HFFc6 (cell line): ENCODE measurements at regions not wholly inside any gene's neighbourhood (a gene's known extent, or its start where the extent isn't known, plus 50 kb on each side); places are given as distances from the start of the nearest gene placed in this dataset.

ENCODE experiments used
- DNase-seq: peaks from one replicate; pipeline ENCODE4 v3.0.0-alpha.2; 2018
- H3K27ac Mint-ChIP-seq: 2 replicates; pipeline ENCODE4 v1.8.0; 2020; ENCODE audit warnings: mild to moderate bottlenecking, mixed read lengths
- H3K27me3 Mint-ChIP-seq: 2 replicates; pipeline ENCODE4 v1.8.0; 2021; ENCODE audit warnings: mild to moderate bottlenecking, moderate library complexity, mixed read lengths; ENCODE audit not compliant: insufficient read depth
- H3K36me3 Mint-ChIP-seq: 2 replicates; pipeline ENCODE4 v1.8.0; 2021; ENCODE audit warnings: low read depth, mixed read lengths
- H3K4me1 Mint-ChIP-seq: 2 replicates; pipeline ENCODE4 v1.8.0; 2020; ENCODE audit warnings: low read depth, mixed read lengths
- H3K4me3 Mint-ChIP-seq: 2 replicates; pipeline ENCODE4 v1.8.0; 2020; ENCODE audit warnings: mild to moderate bottlenecking, moderate library complexity, mixed read lengths
- H3K9me3 Mint-ChIP-seq: 2 replicates; pipeline ENCODE4 v1.8.0; 2020; ENCODE audit warnings: mild to moderate bottlenecking, mixed read lengths
- TF ChIP-seq, protein P1 (sequence below): fragments of 200-600 bp; sonication (generic); IDR thresholded peaks from 2 replicates; pipeline ENCODE4 v1.5.0; 2021; ENCODE audit warnings: antibody characterized with exemption, mild to moderate bottlenecking

DNA sequence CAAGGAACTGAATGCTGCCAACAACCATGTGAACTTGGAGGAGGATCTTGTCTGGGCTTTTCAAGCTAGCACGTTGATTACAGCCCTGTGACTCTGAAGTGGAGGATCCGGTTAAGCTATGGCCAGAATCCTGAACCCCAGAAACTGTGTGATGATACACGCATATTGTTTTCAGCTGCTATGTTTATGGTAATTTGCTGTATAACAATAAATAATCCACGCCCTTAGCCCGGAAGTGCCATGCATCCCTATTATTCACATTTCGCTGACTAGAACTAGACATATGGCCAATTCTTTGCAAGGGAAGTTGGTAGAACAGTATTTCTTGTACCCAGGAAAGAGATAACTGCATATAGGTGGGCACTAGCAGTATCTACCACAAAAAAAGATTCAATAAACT is 510.8 kb upstream of the BTBD3 start:
- no peaks in the 10 kb centered on the region; the same call in 1 of the 2 replicates for H3K9me3 Mint-ChIP-seq
- H3K4me1 Mint-ChIP-seq, result no peaks in the 10 kb centered on the region
- H3K4me3 Mint-ChIP-seq, result no peak overlapping the region
- no peak overlapping the region for H3K27ac Mint-ChIP-seq
- peaks cover 4% of the 10 kb centered on the region; the same call in 1 of the 2 replicates for H3K27me3 Mint-ChIP-seq
- H3K36me3 Mint-ChIP-seq, result no peaks in the 10 kb centered on the region
- no peak for DNase-seq
- TF ChIP-seq, protein P1, sequence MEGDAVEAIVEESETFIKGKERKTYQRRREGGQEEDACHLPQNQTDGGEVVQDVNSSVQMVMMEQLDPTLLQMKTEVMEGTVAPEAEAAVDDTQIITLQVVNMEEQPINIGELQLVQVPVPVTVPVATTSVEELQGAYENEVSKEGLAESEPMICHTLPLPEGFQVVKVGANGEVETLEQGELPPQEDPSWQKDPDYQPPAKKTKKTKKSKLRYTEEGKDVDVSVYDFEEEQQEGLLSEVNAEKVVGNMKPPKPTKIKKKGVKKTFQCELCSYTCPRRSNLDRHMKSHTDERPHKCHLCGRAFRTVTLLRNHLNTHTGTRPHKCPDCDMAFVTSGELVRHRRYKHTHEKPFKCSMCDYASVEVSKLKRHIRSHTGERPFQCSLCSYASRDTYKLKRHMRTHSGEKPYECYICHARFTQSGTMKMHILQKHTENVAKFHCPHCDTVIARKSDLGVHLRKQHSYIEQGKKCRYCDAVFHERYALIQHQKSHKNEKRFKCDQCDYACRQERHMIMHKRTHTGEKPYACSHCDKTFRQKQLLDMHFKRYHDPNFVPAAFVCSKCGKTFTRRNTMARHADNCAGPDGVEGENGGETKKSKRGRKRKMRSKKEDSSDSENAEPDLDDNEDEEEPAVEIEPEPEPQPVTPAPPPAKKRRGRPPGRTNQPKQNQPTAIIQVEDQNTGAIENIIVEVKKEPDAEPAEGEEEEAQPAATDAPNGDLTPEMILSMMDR, result no peak

DNA sequence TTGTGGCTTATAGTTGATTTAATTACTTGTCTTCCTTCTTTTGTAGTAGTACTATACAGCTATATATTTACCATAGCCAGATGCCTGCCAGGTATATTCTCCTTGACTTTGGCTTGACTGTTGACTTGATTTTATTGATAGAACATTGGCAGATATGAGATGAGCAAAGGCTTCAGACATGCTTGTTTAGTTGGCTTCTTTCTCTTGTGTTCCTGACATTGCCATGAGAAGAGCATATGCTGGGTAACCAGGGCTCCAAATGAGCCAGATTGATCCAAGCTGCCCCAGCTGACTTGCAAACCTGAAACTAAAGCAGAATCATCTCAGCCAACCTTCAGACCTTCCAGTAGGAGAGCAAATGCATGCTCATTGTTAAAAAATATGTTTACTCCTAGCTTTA is 508.1 kb upstream of the BTBD3 start:
- H3K4me1 Mint-ChIP-seq, result no peaks in the 10 kb centered on the region
- no peak overlapping the region for H3K27ac Mint-ChIP-seq
- peaks cover 4% of the 10 kb centered on the region; the same call in 1 of the 2 replicates for H3K27me3 Mint-ChIP-seq
- no peaks in the 10 kb centered on the region; the same call in 1 of the 2 replicates for H3K9me3 Mint-ChIP-seq
- no peak overlapping the region for H3K4me3 Mint-ChIP-seq
- DNase-seq, result no peak
- H3K36me3 Mint-ChIP-seq, result no peaks in the 10 kb centered on the region
- TF ChIP-seq, protein P1, result no peak

DNA sequence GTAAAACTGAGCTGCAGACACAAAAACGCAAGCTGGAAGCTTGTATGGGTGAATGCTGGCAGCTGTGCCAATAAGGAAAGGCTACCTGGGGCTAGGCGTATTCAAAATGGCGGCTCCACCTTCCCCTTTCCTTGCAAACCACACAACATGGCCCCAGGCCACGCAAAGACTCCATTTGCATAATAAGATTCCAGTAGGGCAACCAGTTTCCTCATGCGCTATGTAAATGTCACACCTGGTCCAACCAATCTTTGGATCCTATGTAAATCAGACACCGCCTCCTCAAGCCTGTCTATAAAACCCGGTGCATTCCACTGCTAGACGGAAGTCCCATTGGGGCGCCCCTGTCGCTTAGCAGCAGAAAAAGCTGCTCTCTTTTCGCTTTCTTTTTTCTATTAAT is 505.9 kb upstream of the BTBD3 start:
- H3K27me3 Mint-ChIP-seq, result peaks cover 2% of the 10 kb centered on the region; the same call in 1 of the 2 replicates
- no peak for DNase-seq

DNA sequence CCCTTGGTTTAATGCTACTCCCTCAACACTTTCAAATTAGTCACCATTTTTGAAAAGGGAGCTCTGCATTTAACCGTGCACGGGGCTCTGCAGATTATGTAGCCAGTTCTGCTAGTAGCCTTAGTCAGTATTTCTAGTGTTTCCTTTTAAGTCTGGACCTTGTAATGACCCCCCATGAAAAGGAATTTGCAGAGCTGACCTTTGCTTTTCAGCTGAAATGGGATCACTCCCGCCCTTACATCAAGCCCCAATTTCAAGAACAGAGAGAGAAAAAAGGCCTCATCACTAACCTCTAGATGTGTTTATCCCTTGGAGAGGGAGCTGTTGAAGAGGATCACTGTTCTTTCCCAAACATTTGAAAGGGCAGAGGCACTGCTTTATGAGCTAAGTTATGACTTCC is 490.7 kb upstream of the BTBD3 start:
- TF ChIP-seq, protein P1, result no peak
- H3K9me3 Mint-ChIP-seq, result peaks cover 4% of the 10 kb centered on the region
- DNase-seq, result no peak
- no peaks in the 10 kb centered on the region; the same call in 1 of the 2 replicates for H3K36me3 Mint-ChIP-seq
- no peaks in the 10 kb centered on the region for H3K4me1 Mint-ChIP-seq
- H3K27ac Mint-ChIP-seq, result no peak overlapping the region
- H3K27me3 Mint-ChIP-seq, result no peaks in the 10 kb centered on the region; the same call in 1 of the 2 replicates
- H3K4me3 Mint-ChIP-seq, result no peak overlapping the region

More for the DNA sequence above, 505.9 kb upstream of the BTBD3 start:
- no peaks in the 10 kb centered on the region; the same call in 1 of the 2 replicates for H3K9me3 Mint-ChIP-seq
- H3K36me3 Mint-ChIP-seq, result no peaks in the 10 kb centered on the region
- TF ChIP-seq, protein P1, result no peak
- no peaks in the 10 kb centered on the region for H3K4me1 Mint-ChIP-seq
- H3K27ac Mint-ChIP-seq, result no peak overlapping the region
- H3K4me3 Mint-ChIP-seq, result no peak overlapping the region

DNA sequence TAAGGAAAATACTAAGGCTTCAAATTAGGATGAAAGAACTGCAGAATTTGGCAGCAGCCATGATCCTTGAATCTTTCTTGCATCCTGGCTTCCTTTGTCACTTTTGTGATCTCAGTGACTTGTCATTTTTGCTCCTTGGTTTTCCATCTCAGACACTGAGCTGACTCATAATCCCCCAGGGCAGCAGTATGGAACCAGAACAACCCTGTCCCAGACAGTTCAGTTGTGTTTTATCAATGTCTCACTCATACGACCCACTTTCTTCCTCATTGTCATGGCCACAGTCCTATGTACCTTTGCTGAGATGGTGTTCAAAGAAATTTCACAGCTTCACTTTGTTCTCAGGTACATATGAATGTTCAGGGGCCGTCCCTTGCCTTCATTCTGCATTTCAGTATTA is 488.5 kb upstream of the BTBD3 start:
- no peak overlapping the region for H3K27ac Mint-ChIP-seq
- H3K36me3 Mint-ChIP-seq, result no peaks in the 10 kb centered on the region
- no peaks in the 10 kb centered on the region; the same call in none of the 2 replicates for H3K27me3 Mint-ChIP-seq
- H3K9me3 Mint-ChIP-seq, result no peaks in the 10 kb centered on the region; the same call in 1 of the 2 replicates
- no peak overlapping the region for H3K4me3 Mint-ChIP-seq
- H3K4me1 Mint-ChIP-seq, result peaks cover 5% of the 10 kb centered on the region; the same call in 1 of the 2 replicates
- peak; percentile 1 for DNase-seq
- TF ChIP-seq, protein P1, result no peak
